C1 segment of cervical spinal cord (tissue), 14 donors: ENCODE measurements at regions not wholly inside any gene's neighbourhood (a gene's known extent, or its start where the extent isn't known, plus 50 kb on each side); places are given as distances from the start of the nearest gene placed in this dataset.
"Not testable (repeated sequence)": the region's sequence is repeated elsewhere in the genome, so short reads cannot be mapped to it uniquely, and the experiment has no call there.

ENCODE experiments used
- DNase-seq, 14 donors: peaks; one replicate each; lab custom pipeline; 2025; lab: John Stamatoyannopoulos, UW

DNA sequence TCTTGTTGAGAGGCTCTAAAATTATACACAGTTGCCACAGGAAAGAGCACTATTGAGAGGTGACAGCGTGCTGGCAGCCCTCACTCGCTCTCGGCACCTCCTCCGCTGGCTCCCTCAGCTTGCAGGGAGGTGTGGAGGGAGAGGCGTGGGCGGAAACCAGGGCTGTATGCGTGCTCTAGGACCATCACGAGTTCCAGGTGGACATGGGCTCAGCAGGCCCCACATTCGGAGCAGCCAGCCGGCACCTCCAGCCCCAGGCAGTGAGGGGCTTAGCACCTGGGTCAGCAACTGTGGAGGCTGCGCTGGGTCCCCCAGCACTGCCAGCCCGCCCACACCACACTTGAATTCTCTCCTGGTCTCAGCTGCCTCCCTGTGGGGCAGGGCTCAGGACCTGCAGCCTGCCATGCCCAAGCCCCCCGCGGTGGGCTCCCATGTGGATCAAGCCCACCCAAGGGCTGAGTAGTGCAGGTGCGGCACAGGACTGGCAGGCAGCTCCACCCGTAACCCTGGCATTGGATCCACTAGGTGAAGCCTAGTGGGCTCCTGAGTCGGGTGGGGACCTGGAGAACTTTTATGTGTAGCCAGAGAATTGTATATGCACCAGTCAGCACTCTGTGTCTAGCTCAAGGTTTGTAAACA is 460.6 kb upstream of the ALCAM start:
- DNase-seq: no peak

DNA sequence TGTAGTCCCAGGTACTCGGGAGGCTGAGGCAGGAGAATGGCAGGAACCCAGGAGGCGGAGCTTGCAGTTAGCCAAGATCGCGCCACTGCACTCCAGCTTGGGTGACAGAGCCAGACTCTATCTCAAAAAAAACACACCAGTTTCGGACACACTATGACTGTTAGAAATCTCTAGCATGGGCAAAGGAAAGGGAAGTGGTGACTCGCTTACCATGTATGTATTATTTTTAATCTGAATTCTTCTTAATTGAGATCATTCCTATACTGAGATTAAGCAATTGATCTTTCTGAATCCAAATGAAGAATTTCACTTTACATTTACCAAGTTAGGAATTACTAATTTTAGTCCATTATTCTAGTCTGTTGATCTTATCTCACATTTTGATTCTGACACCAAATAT is 459.2 kb upstream of the ALCAM start:
- no peak for DNase-seq

DNA sequence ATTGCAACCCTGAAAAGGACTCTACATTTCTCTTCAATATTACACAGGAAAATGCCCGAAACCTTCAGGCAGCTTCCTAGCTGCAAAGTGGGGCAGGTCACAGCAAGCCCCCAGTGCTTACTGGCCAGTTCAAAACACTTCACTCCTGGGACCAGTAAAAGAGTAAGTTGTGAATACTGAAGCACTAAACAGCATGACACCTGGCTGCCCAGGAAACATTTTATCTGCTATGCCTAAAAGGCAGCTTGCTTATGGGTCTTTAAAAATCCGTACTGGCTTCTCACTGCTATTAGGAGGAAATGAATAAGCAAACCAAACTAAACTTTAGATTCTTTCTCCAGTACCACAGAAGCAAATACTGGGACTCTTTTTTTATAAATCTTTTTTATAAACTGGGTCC is 457.9 kb upstream of the ALCAM start:
- no peak for DNase-seq

DNA sequence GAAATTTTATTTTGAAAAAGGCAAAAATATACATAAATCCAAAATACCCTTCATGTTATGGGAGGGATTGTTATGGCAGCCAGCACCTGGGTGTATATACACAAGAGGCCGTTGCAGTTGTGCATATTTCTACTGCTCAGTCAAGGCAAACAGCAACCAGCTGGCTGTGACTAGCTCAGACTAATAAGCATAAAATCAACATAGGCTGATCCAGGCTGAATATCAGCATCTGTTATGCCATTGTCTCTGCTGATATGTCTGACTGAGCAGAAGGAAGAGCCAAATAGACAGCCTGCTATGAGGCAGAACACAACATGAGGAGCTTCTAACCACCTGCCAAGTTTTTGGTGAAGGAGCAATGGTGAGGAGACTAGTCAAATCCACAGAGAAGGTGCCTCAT is 457.5 kb upstream of the ALCAM start:
- no peak for DNase-seq

DNA sequence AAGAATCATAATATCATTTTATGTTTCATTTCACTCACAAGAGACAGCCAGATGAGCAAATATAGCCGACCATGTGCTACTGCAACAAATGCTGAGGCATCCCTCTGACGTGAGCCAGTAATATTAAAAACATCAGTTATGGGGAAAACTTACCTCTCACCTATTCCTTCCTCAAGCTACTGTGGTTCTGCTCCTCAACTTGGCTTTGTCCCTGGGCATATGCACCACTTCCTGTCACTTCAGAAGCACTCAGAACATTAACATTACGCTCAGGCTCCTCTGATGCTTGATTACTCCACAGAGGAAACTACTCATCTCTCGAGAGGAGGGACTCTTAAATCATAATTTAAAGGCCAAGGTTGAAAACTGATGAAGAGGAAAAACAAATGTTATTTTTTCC is 457.0 kb upstream of the ALCAM start:
- DNase-seq: no peak

DNA sequence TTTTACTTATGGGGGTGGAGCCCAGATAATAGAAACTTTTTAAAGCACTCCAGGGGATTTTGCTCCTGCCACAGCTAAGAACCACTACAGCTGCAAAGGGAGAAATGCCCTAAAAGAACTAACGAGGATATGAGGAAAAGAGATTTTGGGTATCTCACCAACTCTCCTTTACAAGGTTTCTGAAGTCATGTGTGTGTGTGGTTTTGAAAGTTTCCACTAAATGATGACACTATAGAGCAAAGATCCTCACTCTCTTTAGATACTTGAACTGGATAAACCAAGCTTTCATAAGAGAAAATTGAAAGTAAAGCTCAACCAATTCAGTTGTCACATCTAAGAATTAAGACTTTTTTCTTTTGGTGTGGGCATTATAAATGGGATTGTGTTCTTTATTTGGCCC is 455.3 kb upstream of the ALCAM start:
- DNase-seq: no peak

DNA sequence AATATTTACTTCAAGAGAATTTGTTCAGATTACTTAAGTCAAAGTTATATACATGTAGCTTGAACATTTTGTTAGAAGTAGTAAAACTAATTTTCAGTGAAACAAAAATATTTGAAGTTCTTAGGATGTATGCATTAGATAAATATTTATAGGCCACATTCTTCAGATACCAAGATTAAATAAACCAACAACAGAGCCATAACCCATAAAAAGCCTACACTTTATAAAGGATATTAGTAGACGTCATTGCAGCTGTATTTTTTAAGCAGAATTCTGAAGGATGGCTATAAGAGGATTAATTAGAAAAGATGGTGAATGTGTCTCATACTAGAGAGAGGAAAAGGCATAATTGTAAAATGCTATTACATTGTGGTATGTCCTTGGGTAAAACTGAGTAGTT is 449.7 kb upstream of the ALCAM start:
- no peak for DNase-seq

DNA sequence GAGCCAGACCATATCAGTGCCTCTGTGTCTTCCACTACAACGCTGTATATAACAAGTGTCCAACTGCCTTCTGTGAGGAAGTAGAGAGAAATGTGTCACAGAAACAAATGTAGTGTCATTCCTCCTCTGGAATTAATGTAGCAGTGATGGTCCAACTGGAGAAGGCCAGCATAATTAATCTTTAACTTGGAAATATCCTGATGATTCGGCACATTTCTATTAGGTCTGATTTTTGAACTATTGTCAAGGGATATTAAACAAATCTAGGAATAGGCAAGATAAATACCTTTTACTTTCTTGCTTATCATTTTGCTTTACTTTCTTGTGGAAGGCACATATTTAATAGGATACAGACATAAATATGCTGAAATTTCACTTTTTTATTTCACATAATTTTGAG is 446.2 kb upstream of the ALCAM start:
- no peak for DNase-seq

DNA sequence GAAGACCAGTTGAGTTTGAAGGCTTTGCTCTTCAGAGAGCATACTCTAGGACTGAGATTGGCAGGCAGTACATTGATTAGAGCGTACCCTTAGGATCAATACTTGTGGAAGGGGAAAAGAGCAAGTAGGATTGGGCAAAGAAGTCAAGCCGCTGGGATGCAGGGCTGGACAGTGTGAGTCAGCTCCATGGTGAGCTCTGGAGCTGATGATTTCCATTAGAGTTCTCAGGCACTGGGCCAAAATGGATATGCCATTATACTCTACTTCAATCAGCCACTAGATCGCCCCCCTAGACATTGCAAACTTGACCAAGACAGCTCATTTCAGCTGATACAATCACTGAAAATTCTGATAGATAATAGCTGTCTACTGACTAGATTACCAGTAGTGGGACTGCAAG is 432.7 kb upstream of the ALCAM start:
- no peak for DNase-seq

DNA sequence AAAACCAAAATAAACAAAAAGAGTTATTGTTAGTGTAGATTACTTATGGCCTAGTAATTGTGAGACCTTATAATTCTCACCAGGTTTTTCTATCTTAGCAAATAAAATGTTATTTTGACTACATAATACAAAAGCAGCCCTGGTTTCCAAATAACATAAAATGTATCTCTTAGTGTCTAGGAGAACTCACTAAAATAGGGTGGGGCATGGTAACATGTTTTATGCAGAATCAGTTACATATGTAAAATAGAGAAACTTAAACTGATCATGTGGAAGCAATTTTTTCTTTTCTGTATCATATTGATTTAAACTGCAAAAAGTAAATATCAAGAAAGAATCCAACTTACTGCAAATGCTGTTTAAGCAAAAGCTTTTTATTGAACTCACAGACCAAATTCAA is 431.1 kb upstream of the ALCAM start:
- no peak for DNase-seq

DNA sequence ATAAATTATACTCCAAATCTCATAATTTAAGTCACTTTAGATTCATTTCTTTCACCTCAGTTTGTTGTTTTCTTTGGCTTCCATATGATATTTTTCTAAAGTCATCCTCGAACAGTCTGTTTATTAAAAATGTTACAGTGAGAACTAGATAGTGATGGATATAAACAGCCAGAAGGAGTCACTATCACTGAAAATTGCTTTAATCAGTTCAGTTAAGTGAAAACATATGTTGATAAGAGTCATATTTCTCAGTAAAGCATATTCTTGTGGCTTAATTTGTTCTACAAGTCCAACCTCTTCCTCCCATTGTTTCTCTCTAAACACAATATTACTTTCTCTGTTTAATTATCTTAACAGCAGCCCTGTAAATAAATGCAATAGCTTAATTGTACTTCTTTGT is 427.5 kb upstream of the ALCAM start:
- no peak for DNase-seq

DNA sequence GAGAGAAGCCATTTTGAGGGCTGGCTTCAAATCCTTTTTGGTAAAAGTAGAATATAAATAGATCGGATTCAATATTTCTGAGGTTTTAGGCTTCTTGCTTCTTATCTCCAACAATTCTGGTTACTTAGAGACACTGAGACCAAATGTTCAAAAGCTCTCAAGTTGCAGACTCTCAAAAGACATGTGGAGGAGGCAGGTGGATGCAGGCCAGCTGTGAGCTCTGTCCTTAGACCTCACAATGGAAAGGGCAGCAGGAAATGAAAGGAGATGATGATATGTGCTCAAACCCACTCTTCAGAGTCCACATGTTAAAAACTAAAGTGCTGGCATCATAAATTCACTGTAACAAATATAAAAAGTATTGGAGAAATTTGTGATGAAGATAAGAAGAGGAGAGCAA is 424.9 kb upstream of the ALCAM start:
- DNase-seq: no peak

DNA sequence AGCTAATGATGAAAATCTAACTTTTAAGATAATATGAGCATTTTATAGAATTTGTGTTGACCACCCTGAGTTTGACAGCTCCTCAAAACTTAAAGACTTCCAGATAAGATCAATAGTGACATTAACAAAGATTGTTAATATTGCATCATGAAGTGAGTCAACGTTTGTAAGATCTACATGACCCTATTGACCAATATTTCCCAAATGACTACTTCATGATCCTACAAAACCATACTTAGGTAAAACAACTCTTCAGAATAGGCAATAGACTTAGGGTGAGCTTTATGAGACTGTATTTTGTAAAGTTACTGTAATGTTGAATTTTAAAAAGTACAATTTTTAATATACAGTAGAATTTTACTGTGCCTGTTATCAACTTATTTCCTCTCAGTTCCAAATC is 422.7 kb upstream of the ALCAM start:
- DNase-seq: no peak

DNA sequence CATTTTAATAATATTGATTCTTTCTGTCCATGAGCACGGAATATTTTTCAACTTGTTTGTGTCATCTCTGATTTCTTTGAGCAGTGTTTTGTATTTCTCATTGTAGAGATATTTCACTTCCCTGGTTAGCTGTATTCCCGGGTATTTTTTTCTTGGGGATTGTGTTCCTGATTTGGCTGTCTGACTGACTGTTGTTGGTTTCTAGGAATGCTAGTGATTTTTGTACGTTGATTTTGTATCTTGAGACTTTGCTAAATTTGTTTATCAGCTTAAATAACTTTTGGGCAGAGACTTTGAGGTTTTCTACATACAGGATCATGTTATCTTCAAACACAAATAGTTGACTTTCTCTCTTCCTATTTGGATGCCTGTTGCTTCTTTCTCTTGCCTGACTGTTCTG is 418.8 kb upstream of the ALCAM start:
- DNase-seq: no peak

DNA sequence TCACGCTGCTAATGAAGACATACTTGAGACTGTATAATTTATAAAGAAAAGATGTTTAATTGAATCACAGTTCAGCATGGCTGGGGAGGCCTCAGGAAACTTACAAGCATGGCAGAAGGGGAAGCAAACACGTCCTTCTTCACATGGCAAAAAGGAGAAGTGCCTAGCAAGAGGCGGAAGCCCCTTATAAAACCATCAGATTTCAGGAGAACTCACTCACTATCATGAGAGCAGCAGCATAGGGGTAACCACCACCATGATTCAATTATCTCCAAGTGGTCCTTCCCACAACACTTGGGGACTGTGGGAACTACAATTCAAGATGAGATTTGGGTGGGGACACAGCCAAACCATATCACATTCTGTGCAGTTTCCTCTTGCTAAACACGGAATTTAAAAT is 416.9 kb upstream of the ALCAM start:
- not testable (repeated sequence) for DNase-seq

DNA sequence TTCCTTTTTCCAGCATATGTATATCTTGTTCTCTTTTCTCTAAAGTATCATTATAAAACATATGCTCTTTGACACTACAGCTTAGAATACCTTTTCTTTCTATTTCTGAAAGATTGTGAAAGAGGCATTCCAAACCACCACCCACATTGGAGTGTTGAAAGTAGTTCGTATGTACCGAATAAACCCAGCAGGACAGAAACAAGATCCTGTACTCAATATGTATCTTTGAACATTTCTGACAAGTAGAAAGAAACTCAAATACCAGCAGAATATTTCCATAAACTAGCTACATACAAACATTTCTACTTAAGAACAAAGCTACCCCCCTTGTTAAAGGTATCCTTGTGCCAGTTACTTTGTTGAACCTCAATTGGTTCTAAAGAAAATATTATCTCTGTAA is 415.3 kb upstream of the ALCAM start:
- no peak for DNase-seq

DNA sequence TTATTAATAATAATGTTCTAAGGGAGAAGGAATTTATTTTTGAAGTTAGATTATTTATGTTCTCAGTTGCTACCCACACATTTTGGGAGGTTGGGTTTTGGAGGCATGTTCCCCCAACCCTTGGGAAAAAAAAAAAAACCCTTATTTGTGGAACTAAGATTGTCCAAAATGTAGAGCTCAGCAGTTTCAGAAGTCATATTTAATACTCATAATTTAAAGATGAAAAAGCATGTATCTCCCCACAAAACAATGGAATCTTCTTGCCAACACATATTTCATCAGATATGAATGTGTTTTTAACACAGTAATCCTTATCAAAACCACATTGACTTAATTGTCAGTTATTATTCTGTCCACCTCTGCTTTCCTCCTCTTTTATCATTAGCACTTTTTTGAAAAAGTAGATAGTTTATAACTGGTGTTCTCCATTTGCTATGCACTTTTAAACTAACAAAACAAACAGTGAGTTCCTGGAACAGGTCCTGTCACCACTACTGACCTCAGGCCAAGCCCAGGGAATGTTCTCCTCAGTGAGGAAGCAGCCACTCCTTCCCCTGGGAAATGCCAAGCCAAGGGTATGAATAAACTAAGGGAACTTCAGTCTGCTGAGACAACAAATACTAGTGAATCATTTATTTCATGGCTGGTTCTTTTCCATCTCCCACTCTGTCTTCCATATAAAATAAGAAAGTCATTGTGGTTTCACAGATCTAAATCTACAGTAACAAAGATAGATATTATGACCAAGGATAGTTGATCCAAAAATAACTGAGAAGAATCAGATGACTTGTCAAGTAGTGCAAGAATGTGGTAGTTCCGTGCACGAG is 414.4 kb upstream of the ALCAM start:
- no peak for DNase-seq

DNA sequence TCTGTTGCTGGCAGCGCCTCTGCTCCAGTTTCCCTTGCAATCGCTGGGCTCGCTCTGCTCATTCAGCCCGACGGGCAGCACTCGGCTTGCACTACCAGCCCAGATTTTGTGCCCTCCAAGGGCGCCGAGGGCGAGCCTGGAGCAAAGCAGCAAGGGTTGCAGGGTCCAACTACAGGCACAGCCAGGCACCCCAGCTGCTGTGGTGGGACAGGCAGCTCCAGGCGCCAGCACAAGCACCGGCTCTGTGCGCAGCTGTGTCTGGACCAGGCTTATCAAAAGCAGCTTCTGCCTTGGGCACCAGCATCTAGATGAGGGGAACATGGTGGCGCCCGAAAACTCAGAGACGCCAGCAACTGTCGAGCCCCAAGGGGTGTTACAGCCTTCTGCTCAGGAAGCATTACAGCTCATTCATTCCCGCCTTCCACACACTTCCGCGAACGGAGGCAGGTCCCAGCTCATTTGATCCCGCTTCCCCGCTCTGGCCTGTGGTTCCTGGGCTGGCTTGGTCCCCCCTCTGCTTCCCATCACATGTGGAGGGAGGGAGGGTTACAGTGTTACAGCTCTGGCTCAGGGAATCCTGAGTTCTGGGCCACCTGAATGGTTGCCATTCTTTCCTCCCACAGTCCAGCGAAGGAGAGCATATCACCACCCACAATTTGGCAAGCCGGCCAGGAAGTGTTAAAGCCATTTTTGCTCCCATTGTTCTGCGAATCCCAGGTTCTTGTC is 409.9 kb upstream of the ALCAM start:
- no peak for DNase-seq

DNA sequence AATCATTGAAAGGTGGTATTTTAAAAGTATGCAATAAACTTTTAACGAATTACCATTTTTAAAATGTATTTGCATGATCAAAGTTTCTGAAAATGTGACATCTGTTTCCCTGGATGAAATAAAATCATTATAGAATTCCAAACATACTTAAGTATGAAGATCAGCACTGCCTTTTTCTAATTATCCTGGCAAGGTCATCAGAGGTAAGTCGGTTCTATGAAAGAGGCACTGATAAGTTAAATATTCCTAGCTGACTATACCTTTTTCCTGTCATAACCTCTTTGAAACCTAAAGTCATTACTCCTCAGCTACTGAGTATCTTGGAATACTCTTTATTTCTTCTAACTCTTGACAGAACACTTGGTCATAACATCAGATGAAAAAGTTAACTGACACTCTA is 406.1 kb upstream of the ALCAM start:
- no peak for DNase-seq

DNA sequence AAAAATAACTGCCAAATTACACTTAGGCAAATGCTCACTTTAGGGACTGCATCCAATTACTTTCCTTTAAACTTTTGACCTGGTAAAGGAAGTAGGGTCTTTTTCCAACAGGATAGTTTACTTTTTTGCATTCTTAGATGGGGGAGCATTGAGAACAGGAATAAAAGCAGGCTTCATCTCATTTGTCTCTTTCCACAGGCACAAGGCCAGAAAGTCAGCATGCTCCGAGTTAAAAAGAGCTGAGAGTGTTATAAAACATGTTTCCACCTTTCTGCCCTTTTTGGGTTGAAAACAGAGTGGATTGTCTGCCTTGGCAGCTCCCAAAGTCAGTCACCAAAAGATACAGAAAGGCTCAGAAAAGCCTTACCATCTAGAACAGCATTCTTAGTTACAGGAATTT is 404.9 kb upstream of the ALCAM start:
- DNase-seq: no peak

DNA sequence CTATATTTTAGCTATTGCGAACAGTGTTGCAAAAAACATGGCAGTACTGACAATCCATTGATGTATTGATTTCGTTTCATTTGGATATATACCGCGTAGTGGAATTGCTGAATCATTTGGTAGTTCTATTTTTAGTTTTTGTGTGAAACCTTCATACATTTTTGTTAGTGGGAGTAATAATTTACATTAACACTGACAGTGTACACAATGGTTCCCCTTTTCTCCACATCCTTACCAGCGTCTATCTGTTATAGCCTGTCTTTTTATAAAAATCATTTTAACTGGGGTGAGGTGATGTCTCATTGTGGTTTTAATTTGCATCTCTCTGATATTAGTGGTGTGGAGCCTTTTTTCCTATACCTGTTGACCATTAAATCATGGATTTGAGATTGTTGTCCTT is 392.4 kb upstream of the ALCAM start:
- no peak for DNase-seq

DNA sequence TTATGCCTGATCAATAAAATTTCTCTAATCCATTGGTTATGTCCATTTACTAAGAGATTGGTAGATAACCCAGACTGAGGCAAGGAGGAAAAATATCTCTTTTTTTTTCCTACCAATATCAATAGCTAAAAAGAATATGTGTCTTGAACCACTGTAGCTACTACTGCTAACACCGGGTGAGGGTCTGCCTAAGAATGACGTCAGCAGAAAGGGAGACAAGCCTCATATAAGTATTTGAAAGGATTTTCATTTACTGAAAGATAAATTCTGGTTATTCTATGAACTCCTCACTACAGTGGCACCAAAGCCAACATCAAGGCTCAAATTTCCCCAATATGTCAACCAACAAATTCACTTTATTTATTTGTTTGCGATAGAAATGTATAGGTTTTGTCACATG is 389.0 kb upstream of the ALCAM start:
- DNase-seq: no peak

DNA sequence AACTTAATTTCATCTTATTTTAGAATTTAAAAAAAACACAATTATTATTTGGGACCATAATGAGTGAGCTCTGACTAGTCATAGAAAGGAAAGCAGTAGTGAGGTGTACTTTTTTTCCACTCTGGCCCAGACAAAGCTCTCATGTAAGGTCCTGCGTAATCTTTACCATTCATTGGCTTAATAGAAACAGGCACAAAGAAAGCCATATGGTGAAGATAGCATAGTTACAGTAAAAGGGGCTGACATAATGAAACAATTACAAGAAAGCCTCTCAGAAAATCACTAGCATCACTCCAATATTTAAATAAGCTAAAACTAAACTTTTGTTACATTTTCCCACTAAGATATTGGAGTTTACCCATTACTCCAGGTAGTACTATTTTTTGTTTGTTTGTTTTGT is 384.6 kb upstream of the ALCAM start:
- no peak for DNase-seq
